ENCODE measurements at regions not wholly inside any gene's neighbourhood (a gene's known extent, or its start where the extent isn't known, plus 50 kb on each side); places are given as distances from the start of the nearest gene placed in this dataset.

DNA sequence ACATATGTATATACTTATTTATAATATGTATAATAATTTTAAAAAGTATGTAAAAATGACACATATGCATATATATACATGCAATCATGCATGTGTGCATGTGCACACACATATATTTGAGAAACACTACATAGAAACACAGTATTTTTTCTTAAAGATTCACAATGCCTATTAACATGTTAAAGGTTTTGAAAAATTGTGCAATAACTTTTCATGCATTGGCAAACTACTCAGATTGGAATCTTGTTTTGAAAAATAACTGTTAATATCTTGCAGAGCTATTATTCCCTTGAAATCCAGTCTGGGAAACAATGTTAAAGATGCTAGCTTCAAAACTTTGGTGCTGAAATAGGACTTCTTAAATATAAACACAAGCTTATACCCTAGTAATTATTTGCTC is 256.2 kb upstream of the P2RY1 start:
- no peak for TF ChIP-seq MXI1 (IDR thresholded peaks at IDR 0.05; ENCODE audit: low read depth, low read length)
- TF ChIP-seq, protein P1, sequence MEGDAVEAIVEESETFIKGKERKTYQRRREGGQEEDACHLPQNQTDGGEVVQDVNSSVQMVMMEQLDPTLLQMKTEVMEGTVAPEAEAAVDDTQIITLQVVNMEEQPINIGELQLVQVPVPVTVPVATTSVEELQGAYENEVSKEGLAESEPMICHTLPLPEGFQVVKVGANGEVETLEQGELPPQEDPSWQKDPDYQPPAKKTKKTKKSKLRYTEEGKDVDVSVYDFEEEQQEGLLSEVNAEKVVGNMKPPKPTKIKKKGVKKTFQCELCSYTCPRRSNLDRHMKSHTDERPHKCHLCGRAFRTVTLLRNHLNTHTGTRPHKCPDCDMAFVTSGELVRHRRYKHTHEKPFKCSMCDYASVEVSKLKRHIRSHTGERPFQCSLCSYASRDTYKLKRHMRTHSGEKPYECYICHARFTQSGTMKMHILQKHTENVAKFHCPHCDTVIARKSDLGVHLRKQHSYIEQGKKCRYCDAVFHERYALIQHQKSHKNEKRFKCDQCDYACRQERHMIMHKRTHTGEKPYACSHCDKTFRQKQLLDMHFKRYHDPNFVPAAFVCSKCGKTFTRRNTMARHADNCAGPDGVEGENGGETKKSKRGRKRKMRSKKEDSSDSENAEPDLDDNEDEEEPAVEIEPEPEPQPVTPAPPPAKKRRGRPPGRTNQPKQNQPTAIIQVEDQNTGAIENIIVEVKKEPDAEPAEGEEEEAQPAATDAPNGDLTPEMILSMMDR (IDR thresholded peaks at IDR 0.05 in 2 of 3, conservative IDR thresholded peaks at IDR 0.05 in 1 of 3; ENCODE audit: control insufficient read depth in 2 of 3, extremely low read depth in 1 of 3, insufficient read depth in 1 of 3, low read depth in 3 of 3, low read length in 3 of 3) = no peak
- no peak for TF ChIP-seq MEF2B (IDR thresholded peaks at IDR 0.05; ENCODE audit: partially characterized antibody, poor library complexity, severe bottlenecking)
- TF ChIP-seq CEBPB (IDR thresholded peaks at IDR 0.05; ENCODE audit: borderline replicate concordance in 1 of 2, low read depth in 2 of 2, low read length in 2 of 2) = no peak
